Urothelium cell line (cell line): ENCODE measurements at regions not wholly inside any gene's neighbourhood (a gene's known extent, or its start where the extent isn't known, plus 50 kb on each side); places are given as distances from the start of the nearest gene placed in this dataset.

Source experiments
- DNase-seq: peaks from one replicate; pipeline ENCODE4 v3.0.0; 2011; ENCODE audit warnings: low spot score, mixed read lengths
- FAIRE-seq: peaks from 2 replicates; lab custom pipeline; 2011; peaks lifted over from hg19 to GRCh38; lab: Jason Lieb, UNC

DNA sequence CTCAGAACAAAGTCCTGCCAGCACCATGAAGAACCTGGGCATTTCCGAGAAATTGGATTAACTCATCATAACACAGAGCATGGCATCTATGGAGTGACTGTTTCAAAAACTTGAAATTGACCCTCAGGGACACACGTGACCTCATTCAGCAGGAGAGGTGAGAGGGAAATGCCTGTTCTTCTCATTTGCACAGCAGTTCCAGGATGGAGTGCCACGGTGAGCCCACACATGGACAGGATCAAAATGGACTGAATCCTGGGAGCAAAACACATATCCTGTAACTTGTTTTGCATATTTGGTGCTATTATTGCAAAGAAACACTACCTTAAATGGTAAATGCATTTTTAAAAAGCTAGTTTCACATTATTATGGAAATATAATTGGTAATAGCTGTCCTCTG, 256.1 kb upstream of the IRX2 start:
- FAIRE-seq (no peak), DNase-seq (no peak)

DNA sequence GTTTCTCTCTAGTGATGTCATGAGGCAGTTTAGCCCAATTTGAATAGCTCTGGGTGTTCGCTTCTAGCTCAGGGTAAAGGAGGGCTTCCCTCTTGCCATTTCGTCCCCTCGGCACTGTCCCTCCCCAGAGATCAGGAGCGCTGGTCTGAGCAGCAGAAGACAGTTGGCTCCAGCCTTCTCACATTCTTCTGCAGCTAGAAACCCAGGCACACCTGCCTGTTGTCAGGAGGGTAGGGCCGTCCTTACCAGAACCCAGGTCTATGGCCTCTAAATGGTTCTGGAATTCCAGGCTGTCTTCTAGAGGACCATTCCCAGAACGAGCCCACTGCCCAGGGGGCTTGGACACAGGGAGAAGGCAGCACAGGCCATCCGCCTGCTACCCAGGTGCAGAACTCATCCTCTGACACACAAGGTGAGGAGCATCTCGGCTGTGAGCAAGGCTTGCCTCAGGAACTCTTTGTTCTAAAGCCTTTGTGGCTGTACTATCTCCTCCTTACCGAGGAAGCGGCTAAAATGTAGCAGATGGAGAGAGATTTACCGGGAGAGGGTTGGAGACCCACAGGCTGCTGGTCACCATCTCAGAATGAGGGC, 255.6 kb upstream of the IRX2 start:
- FAIRE-seq (no peak), DNase-seq (no peak)

DNA sequence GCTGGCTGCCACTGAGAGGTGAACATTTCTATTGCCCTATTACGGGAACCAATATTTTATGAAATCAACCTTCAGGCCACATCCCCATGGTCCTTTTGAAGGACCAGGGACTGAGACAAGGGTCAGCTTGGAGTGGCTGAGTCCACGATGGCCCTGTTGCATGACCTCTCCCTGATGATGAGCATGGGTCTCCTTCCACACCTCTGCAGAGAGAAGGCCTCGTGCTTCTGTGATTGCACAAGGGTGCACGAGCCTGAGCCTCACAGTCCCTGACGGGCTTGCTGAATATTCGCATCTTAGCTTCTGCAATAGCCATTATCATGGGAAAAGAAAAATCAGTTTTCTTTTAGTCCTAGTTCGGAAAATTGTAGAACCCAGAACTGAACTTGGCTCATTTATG, 255.0 kb upstream of the IRX2 start:
- DNase-seq (no peak), FAIRE-seq (no peak)

DNA sequence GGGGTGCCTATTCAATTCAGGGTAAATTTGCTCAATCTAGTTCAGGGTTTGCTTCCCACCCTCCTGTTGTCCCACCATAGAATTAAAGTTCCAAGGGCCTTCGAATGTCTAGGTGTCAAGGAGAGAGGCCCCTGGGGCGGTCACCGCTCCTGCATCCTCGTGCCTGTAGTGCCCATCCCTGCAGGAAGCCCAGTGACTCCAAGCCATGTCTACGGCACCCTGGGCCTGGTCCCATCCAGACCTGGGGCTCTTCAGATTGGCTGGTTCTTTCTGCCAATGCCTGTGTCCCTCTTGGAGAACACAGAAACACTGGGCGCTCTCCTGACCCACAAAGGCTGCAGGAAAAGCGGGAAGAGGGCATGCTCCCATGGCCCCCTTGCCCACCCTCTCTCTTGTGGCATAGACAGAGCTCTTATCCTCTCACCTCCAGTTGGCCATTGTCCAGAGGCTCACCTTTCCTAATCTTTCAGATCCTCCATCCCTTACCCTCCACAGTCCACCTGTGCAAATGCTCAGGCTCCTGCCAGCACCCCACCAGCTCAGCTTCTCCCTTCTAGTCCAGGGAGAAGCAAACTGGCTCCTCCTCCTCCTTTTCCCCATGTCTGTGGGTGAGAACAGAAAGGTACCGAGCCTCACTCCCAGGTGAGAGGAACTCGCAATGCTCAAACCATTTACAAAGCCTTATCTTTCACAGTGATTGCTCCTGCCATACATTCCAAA, 253.0 kb upstream of the IRX2 start:
- FAIRE-seq: no peak
- DNase-seq: no peak

DNA sequence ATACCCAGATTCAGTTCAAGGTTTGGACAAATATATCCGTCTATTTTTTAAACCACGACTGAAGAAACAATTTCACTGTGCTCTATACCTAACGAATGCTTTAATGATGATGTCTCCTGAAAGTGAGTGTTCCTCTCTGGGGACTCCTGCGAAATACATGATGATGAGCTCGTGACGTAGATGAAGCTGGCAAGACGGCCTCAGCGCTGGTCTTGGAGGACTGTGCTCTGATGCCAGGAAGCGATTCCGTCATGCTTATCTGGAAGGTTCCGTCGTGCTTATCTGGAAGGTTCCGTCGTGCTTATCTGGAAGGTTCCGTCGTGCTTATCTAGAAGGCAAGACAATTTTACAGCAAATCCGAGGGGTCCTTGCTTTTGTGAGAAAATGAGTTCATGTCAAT, 250.8 kb upstream of the IRX2 start:
- DNase-seq (no peak), FAIRE-seq (no peak)

DNA sequence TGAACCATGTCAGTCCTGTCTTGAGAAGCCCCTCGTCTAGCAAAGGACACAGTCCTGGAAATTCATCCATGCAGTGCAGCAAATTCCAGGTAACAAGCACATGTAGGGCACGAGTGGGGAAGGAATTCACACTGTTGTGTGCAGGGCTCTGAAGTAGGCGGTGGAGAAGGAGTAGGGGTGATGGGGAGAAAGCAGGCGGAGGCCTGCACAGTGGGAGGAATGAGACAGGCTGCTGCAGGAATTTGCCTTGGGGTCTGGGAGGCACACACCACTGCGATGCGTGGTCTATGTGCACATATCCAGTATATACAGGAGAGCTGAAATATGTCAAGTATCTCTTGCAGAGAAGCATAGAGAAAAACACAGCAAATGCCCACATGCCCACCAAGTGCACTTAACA, 249.2 kb upstream of the IRX2 start:
- DNase-seq (no peak), FAIRE-seq (no peak)

DNA sequence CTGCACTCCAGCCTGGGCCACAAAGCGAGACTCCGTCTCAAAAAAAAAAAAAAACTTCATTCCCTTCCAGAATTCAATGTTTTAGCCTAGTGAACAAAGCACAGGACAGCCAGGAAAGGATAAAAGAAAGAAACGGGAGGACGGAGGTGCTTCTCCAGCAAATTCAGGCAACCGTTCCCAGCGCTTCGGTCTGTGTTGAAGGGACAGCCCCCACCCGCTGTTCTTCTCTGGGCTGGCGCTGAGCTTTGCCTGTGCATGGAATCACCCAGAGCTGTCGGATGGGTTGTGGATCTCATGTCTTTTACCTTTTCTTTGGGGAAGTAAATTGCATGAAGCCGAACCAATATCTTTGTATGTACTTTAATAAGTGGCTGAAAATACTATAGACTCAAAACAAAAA, 248.4 kb upstream of the IRX2 start:
- FAIRE-seq (no peak), DNase-seq (no peak)

DNA sequence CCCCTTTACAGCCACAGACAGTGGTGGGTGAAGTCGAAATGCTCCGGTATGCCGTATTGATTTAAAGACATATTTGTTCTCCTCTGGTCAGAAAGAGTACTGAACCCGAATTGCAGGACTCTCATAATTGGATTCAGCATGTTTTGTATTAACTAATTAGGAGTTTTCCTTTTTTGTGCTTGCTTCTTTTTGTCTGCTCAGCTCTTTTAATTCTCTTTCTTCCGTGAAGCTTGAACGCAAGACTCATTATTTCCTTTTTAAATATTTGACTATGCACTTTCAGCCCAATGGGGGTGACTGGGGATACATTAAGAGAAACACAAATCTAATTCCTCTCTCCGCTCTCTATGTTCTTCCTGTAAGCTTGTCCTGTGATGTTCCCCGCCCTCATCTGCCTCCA, 246.6 kb upstream of the IRX2 start:
- FAIRE-seq: no peak

DNA sequence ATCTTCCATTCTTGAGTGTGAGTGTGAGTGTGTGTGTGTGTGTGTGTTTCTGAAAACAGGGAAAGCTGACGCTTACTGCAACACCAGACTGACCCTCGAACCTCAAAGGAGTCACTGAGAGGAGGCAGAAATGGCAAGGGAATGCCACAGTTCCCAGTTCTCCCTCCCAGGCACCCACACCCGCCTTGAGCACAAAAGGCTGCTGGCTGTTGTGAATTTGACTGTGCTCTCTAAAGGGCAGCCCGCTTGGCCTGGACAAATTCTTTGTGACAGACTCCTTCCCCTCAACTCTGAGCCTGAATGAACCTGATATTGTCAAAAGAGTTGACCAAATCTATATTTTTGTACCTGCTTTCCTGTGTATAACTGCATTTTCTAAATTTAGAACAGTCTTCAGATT, 245.7 kb upstream of the IRX2 start:
- FAIRE-seq (no peak), DNase-seq (no peak)

More for the DNA sequence above, 246.6 kb upstream of the IRX2 start:
- no peak for DNase-seq

DNA sequence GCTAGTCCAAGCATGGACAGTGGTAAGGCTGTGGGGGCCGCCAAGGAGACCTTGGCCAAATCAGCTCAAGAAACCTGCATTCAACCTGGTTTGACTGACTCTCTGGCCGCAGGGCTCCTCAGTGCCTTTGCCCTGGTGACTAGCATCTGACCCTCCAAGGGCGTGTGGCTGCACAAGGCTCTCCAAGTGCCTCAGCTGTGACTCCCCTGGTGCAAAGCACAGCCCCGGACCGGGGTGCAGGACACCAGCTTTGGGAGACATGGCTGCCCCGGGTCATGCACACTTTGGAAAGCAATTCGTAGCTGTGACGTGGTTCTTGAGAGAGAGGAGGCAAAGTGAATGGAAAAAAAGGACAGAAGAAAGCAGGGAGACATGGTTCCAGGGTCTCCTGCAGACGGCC, 245.2 kb upstream of the IRX2 start:
- DNase-seq (no peak), FAIRE-seq (no peak)

DNA sequence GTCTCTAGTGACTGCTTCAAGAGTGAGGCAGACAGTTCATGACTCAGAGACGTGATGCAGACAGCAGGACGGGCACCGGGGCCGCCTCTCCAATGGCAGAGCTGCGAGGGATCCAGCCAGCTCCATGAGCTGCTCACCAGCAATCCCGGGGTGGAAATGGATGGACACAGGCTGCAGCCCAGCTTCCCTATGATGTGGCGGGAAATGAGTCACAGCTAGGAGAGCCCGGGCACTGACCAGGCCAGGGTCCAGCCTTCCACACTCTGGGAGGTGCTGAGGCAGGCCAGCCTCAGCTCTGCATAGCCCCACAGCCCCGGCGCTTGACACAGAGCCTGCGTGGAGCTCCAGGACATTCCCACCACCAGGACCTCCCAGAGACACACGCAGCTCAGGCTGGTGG, 244.8 kb upstream of the IRX2 start:
- peak; percentile 16 for DNase-seq
- FAIRE-seq: no peak

DNA sequence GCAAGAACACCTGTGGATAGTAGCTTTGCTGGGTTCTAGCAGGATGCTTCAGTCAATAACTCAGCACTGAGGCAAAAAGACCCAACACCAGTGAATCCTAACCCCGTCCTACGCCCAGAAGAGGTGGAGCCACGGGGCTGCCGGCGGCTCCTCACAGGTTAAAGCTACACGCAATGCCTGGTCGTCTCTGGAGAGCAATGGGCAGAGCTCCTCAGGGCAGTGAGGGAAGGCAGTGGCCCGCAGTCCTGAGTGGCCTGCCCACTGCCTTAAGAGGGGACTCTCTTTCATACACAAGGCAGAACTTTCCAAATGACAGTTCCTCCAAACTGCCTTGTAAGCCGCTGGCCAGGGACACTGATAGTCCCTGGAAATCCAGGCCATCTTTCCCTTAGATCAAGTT, 244.2 kb upstream of the IRX2 start:
- FAIRE-seq (no peak), DNase-seq (no peak)

DNA sequence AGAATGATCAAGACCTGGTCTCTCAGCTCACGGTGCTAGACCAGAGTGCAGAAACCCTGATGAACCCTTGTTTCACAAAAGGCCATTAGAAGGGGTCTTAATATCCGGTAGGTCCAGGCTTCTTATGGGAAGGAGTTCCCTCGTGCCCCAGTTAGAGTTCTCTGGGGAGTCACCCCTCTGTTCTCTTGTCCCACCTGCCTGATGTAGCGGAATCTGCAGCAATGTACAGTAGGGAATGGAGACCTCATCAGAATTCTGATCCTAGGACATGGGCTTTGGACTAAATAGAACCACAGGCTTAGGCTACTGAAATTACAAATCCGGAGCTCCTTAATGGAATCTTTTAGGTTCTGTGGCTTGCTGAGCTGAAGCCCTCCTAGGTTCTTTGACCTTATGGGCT, 243.6 kb upstream of the IRX2 start:
- DNase-seq (no peak), FAIRE-seq (no peak)

DNA sequence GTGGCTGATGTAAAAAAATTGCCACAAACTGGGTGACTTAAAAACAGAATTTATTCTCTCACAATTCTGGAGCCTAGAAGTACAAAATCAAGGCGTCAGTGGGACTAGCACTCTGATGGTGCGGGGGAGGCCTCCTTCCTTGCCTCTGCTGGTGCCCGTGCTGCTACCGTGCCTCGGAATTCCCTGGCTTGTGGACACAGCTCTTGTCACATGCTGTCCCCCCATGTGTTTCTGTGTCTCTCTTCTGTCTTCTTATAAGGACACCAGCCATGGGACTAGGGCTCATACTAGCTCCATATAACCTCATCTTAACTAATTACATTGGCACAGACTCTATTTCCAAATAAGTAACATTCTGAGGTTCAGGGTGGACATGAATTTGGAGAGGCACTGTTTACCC, 242.3 kb upstream of the IRX2 start:
- DNase-seq (no peak), FAIRE-seq (no peak)

DNA sequence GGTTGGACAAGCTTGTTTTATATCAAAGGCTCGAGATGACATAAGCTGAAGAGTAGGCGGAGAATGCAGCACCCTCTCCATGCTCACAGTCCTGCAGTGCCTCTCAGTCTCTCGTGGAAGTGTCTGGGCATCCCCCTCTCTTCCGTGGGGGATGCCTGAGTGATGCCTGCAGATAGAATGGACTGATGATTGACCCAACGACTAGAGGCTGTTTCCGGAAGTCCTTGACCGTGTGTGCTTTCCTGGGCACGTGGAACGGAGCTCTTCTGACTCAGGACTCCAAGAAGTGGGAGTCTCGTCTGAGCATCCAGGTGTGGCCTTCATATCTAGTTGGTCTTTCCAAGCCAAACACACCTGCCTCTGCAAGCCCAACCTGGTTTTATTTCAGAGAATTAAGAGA, 241.8 kb upstream of the IRX2 start:
- no peak for DNase-seq
- no peak for FAIRE-seq

DNA sequence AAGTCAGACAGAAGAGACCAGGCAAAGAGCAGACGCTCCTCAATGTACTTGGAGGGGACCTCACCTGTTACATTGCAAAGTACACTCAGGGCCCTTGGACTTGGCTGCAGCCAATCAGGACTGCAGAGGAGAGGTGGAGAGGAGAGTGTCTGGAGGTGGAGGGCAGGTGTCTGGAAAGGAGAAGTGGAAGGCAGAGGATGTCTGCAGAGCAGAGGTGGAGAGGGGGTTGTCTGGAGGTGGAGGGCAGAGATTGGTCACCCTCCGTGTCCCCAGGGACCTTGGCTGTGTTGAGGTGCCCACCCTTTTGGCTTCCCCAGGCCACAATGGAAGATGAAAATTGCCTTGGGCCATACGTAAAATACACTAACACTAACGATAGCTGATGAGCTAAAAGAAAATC, 241.3 kb upstream of the IRX2 start:
- no peak for DNase-seq
- FAIRE-seq: no peak

DNA sequence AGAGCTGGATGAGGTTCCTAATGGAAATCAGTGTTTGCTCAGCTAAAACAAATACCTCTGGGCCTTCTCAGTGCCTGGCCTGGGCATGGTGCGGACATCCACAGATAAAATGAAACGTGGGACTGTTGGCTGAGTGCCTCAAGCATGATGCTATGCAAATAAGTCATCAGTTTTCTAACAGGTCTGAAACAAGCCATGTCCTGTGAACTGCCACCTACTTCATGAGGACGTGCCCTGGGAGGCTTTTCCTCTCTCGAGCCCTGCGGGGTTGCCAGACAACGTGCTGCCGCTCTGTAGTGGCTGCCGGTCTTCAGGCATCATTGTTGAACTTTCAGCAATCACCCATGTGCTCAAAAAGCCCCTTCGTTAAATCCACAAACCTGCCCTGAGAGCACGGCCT, 240.4 kb upstream of the IRX2 start:
- DNase-seq (no peak), FAIRE-seq (no peak)

DNA sequence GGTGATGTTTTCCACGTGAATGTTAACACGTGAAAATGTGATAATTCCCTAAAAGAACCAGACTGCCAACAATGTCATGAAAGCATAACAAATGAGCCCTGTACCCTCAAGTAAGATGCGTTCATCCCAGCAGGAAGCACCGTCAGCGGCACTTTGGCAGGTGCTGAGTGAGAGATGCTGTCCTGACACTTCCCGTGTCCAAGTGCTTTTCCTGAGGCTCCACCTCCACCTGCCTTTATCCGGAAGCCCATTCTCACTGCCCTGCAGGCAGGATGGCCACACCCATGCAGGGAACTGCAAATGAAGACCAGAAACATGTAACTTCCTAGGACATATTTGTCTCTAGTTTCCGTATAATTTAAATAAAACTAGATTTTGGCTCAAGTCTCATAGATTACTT, 238.0 kb upstream of the IRX2 start:
- FAIRE-seq: no peak
- no peak for DNase-seq

DNA sequence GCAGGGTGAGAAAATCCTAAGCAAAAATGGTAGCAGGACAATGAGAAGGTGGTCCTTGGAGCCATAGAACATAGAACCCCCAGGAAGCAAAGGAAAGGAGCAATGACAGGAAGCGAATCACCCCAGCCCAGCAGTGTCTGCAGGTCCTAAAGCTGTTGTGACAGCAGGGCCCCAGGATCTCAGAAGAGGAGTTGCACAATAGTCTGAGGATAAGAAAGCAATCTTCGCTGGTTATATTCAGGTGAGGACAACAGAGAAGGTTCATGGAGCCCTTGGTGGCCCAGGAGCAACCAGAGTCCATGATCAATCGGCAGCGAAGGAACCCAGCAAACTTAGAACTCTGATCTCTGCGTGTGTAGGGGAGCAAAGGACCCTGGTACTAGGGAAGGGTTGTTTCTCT, 234.8 kb upstream of the IRX2 start:
- DNase-seq: no peak
- FAIRE-seq: no peak

DNA sequence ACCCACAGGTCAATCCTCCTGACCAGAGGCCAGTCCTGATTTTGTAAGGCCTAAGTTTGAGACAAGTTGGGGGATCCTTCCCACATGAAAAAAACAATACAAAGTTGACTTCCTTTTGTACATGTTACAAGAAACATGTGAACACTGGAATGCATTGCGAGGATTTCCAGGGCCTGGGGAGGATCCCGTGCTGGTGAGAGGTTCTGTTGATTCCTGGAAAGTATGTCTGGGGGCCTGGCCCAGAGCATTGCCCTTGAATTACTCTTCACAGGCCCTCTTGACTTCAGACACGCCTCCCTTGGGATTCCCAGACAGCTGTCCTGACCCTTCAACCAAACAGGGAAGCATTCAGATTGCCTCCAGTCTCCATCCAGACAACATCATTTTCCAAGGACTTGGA, 234.2 kb upstream of the IRX2 start:
- DNase-seq (no peak), FAIRE-seq (no peak)

DNA sequence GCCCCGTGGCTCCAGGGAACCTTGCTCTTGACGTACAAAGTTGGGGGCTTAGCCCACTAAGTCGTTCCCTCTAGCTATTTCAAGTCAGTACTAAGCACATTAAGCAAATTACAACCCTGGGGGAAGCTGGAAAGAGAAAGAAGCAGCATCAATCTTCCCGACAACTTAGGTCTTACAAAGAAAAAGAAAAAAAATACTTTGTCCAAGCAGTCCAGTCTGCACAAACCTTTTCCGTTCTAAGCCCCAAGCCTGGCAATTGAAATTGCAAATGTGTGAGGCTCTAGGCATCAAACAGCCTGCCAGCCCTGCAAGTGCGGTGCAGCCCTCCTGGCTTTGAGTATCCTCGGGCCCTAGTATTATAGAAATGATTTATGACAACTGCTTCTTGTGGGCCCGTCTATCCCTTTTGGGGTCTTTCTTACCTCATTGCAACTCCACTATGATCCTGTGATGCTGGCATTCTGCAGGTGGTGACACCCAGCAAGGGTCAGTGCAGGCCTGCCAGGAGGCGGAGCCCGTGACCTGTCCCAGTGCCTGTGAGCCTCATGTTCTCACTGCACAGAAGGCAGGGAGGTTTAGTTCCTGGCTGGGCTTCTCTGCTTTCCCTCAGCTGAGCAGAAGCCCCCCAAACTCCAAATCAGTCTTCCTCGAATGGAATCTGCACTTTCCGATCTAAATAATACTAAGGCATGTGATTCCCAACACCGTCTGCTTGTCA, 232.3 kb upstream of the IRX2 start:
- FAIRE-seq (no peak), DNase-seq (no peak)

DNA sequence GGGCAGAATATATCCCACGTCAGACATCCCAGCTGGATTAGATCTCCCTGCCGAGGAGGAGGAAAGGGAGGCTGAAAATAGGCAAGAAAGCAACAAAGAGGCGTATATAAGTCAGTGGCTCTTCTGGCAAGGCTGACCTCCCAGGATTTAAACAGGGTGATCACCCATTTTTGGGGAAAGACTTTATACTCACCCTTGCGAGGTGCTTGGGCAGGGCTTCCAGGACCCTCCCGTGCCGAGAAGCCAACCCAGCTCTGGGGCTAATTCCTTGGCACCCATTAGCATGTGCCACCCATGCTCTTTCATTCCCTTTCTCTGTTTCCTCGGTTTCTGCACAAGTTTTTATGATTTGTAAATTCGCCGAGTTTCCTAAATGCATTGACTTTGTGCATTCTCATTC, 230.2 kb upstream of the IRX2 start:
- no peak for DNase-seq
- no peak for FAIRE-seq
